Left renal cortex interstitium (tissue), 4 donors: ENCODE measurements at regions not wholly inside any gene's neighbourhood (a gene's known extent, or its start where the extent isn't known, plus 50 kb on each side); places are given as distances from the start of the nearest gene placed in this dataset.

Source experiments
- DNase-seq, 4 donors: peaks; one replicate each; pipeline ENCODE4 v3.0.0-alpha.2; 2013; ENCODE audit warnings: low read depth in 4 of 4, low spot score in 2 of 4, missing footprints in 1 of 4

GRCh38 chr15:73803806-73804205 is 50.7 kb upstream of the INSYN1 start:
- DNase-seq: no peak

GRCh38 chr15:73805504-73806089 is 52.4 kb upstream of the INSYN1 start:
- DNase-seq: no peak

- DNase-seq: no peak
Measured at GRCh38 chr15:73806698-73807483, 53.7 kb upstream of the INSYN1 start.

- DNase-seq: no peak
Measured at GRCh38 chr15:73807865-73808264, 54.7 kb upstream of the INSYN1 start.

GRCh38 chr15:73809728-73810501 is 56.8 kb upstream of the INSYN1 start:
- DNase-seq: no peak

- DNase-seq: no peak
Measured at GRCh38 chr15:73812806-73813465, 59.8 kb upstream of the INSYN1 start.

- DNase-seq: no peak
Measured at GRCh38 chr15:73813589-73813988, 59.8 kb upstream of the TBC1D21 start.

- no peak for DNase-seq
Measured at GRCh38 chr15:73818308-73818985, 54.9 kb upstream of the TBC1D21 start.

GRCh38 chr15:73821181-73821580 is 52.2 kb upstream of the TBC1D21 start:
- no peak for DNase-seq

- peak in 1 of 4 donors; percentile 43 for DNase-seq
Measured at GRCh38 chr15:73822998-73823397, 50.4 kb upstream of the TBC1D21 start.
